ENCODE measurements at regions not wholly inside any gene's neighbourhood (a gene's known extent, or its start where the extent isn't known, plus 50 kb on each side); places are given as distances from the start of the nearest gene placed in this dataset.

DNA sequence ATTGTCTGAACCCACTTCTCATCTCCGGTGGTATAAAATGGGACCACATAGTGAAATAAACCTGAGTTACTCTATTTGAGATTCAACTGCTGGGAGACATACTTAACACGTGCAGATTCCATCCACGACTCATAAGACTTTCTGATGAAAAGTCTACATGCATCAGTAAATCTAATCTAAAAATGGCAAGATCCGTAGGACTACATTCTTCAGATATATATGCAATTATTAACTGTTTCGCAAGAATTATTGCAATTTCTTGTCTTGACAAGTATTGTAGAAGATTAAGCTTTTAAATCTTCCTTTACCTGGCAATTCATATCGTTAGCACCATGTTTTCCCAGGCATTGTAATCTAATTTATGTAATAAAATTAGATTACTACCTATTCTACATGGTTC is 718.7 kb upstream of the CBLB start:
- TF ChIP-seq, protein P1, sequence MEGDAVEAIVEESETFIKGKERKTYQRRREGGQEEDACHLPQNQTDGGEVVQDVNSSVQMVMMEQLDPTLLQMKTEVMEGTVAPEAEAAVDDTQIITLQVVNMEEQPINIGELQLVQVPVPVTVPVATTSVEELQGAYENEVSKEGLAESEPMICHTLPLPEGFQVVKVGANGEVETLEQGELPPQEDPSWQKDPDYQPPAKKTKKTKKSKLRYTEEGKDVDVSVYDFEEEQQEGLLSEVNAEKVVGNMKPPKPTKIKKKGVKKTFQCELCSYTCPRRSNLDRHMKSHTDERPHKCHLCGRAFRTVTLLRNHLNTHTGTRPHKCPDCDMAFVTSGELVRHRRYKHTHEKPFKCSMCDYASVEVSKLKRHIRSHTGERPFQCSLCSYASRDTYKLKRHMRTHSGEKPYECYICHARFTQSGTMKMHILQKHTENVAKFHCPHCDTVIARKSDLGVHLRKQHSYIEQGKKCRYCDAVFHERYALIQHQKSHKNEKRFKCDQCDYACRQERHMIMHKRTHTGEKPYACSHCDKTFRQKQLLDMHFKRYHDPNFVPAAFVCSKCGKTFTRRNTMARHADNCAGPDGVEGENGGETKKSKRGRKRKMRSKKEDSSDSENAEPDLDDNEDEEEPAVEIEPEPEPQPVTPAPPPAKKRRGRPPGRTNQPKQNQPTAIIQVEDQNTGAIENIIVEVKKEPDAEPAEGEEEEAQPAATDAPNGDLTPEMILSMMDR (conservative IDR thresholded peaks at IDR 0.05; ENCODE audit: low read length) = no peak
- no peak for TF ChIP-seq EZH2phosphoT487 (IDR thresholded peaks at IDR 0.05; ENCODE audit: borderline replicate concordance)
